Peyer's patch (tissue), 4 donors: ENCODE measurements at regions not wholly inside any gene's neighbourhood (a gene's known extent, or its start where the extent isn't known, plus 50 kb on each side); places are given as distances from the start of the nearest gene placed in this dataset.

Experiments used
- POLR2A ChIP-seq, 2 donors: fragments of 450-650 bp; IDR thresholded peaks; one replicate each; pipeline ENCODE4 v1.5.1; 2017; ENCODE audit warnings: antibody characterized with exemption in 2 of 2, mild to moderate bottlenecking in 2 of 2, moderate library complexity in 2 of 2
- TF ChIP-seq, protein P1 (sequence below), 6 experiments: fragments of 450-650 bp in 4 of 6; fragments of 200-600 bp in 2 of 6; sonication (generic) in 1 of 6; IDR thresholded peaks; one replicate each; pipeline ENCODE4 v1.5.1; 2017 to 2019; ENCODE audit warnings: antibody characterized with exemption in 6 of 6, mild to moderate bottlenecking in 3 of 6, moderate library complexity in 1 of 6

DNA sequence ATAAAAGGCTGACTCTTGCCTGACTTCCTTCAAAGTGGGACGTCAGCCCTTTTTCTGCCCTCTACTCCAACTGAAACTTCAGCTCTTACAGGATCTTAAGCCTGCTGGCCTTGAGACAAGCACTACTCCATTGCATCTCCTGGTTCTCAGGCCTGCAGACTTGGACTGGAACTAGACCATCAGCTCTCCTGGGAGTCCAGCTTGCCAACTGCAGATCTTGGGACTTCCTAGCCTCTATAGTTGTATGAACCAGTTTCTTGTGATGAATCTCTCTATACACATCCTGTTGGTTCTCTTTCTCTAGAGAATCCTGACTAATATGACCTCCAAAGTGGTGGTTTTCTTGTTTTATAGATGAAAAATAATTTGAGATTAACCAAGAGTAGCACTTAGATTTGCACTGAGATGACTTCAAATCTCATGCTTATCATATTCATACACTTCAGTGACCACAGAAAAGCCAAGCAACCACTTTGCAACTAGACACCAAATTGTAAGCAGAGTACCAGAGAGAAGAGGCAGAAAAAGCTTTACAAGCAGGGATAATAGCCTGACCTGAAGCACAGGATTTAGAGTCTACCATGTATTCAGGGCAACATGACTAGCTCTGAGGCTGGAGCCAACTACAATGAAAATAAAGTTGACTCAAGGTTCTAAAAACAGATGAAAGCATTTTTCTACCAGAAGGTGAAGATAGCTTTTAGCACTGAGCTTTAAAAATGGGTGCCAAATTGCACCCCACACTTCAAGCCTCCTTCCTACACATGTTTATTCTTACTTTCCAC lies 661.3 kb upstream of the USP24 start:
- TF ChIP-seq, protein P1, sequence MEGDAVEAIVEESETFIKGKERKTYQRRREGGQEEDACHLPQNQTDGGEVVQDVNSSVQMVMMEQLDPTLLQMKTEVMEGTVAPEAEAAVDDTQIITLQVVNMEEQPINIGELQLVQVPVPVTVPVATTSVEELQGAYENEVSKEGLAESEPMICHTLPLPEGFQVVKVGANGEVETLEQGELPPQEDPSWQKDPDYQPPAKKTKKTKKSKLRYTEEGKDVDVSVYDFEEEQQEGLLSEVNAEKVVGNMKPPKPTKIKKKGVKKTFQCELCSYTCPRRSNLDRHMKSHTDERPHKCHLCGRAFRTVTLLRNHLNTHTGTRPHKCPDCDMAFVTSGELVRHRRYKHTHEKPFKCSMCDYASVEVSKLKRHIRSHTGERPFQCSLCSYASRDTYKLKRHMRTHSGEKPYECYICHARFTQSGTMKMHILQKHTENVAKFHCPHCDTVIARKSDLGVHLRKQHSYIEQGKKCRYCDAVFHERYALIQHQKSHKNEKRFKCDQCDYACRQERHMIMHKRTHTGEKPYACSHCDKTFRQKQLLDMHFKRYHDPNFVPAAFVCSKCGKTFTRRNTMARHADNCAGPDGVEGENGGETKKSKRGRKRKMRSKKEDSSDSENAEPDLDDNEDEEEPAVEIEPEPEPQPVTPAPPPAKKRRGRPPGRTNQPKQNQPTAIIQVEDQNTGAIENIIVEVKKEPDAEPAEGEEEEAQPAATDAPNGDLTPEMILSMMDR (IDR thresholded peaks at IDR 0.05): no peak
- no peak for TF ChIP-seq POLR2A (IDR thresholded peaks at IDR 0.05)
